ENCODE measurements at regions not wholly inside any gene's neighbourhood (a gene's known extent, or its start where the extent isn't known, plus 50 kb on each side); places are given as distances from the start of the nearest gene placed in this dataset.

DNA sequence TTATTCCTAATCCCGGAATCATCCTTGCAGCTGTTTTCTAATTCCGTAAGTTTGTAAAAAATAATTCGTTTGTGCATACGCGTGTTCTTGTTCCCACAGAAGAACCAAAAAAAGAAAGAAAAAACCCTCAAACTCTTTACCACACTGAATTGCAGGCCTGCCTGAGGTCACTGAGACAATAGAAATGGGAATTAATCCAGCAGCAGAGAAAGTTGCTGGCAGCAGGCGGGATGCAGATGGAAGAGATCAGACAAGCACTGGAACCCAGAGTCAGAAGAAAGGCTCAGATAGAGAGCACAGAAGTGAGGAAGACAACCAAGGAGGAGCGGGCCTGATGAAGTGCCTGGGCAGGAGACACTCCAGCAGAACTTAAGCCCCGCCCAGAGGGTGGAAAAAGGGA, 141.5 kb upstream of the VWC2 start:
- TF ChIP-seq, protein P1, sequence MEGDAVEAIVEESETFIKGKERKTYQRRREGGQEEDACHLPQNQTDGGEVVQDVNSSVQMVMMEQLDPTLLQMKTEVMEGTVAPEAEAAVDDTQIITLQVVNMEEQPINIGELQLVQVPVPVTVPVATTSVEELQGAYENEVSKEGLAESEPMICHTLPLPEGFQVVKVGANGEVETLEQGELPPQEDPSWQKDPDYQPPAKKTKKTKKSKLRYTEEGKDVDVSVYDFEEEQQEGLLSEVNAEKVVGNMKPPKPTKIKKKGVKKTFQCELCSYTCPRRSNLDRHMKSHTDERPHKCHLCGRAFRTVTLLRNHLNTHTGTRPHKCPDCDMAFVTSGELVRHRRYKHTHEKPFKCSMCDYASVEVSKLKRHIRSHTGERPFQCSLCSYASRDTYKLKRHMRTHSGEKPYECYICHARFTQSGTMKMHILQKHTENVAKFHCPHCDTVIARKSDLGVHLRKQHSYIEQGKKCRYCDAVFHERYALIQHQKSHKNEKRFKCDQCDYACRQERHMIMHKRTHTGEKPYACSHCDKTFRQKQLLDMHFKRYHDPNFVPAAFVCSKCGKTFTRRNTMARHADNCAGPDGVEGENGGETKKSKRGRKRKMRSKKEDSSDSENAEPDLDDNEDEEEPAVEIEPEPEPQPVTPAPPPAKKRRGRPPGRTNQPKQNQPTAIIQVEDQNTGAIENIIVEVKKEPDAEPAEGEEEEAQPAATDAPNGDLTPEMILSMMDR (conservative IDR thresholded peaks at IDR 0.05; ENCODE audit: low read depth, low read length): no peak
- TF ChIP-seq RAD21 (IDR thresholded peaks at IDR 0.05; ENCODE audit: low read length) (no peak), POLR2A (IDR thresholded peaks at IDR 0.05; ENCODE audit: low read depth, low read length) (no peak), SMC3 (IDR thresholded peaks at IDR 0.05; ENCODE audit: low read depth, low read length) (no peak)

All from IMR-90 (cell line).